HuH-7 (cell line): ENCODE measurements at regions not wholly inside any gene's neighbourhood (a gene's known extent, or its start where the extent isn't known, plus 50 kb on each side); places are given as distances from the start of the nearest gene placed in this dataset.
"Not testable (repeated sequence)": the region's sequence is repeated elsewhere in the genome, so short reads cannot be mapped to it uniquely, and the experiment has no call there.

Source experiments
- DNase-seq: peaks from one replicate; pipeline ENCODE4 v3.0.0; 2011; ENCODE audit warnings: low spot score

GRCh38 chr3:147471741-147472140, 62.6 kb downstream of the ZIC1 start:
- DNase-seq: no peak

GRCh38 chr3:147472846-147473245, 63.7 kb downstream of the ZIC1 start:
- no peak for DNase-seq

- no peak for DNase-seq
Observed at GRCh38 chr3:147483145-147483544, 74.0 kb downstream of the ZIC1 start.

GRCh38 chr3:147483578-147483977, 74.4 kb downstream of the ZIC1 start:
- DNase-seq: no peak

DNA sequence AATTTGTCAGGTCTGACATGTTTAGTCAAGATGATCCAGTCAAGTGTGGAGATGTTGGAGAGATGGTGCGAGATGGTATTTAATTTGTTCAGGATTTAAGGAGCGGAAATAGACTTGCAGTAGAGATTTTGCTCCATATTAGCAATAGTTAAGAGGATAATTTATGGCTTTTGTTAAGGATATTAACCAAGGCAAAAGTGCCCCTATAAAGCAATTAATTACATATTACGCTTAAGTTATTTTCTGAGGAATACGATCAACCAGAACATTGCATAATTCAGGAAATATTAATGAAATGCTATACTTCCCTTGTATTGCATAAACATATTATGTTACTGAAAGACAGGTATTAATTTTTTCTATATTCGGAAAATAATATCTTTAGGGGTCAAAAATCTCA, 83.9 kb downstream of the ZIC1 start:
- no peak for DNase-seq

GRCh38 chr3:147493666-147494065, 84.5 kb downstream of the ZIC1 start:
- DNase-seq: no peak

- DNase-seq: no peak
Observed at GRCh38 chr3:147497286-147497685, 88.1 kb downstream of the ZIC1 start.

- DNase-seq: no peak
Observed at GRCh38 chr3:147507638-147508286, 98.6 kb downstream of the ZIC1 start.

GRCh38 chr3:147509448-147509847, 100.3 kb downstream of the ZIC1 start:
- no peak for DNase-seq

- no peak for DNase-seq
Observed at GRCh38 chr3:147513785-147514184, 104.6 kb downstream of the ZIC1 start.

GRCh38 chr3:147514366-147515160, 105.4 kb downstream of the ZIC1 start:
- DNase-seq: no peak

GRCh38 chr3:147518465-147518864, 109.3 kb downstream of the ZIC1 start:
- DNase-seq: no peak

- no peak for DNase-seq
Observed at GRCh38 chr3:147521646-147522045, 112.5 kb downstream of the ZIC1 start.

GRCh38 chr3:147522780-147523179, 113.6 kb downstream of the ZIC1 start:
- not testable (repeated sequence) for DNase-seq

- DNase-seq: no peak
Observed at GRCh38 chr3:147529551-147529950, 120.4 kb downstream of the ZIC1 start.

- no peak for DNase-seq
Observed at GRCh38 chr3:147538034-147538433, 128.9 kb downstream of the ZIC1 start.

- DNase-seq: no peak
Observed at GRCh38 chr3:147540921-147541320, 131.8 kb downstream of the ZIC1 start.

DNA sequence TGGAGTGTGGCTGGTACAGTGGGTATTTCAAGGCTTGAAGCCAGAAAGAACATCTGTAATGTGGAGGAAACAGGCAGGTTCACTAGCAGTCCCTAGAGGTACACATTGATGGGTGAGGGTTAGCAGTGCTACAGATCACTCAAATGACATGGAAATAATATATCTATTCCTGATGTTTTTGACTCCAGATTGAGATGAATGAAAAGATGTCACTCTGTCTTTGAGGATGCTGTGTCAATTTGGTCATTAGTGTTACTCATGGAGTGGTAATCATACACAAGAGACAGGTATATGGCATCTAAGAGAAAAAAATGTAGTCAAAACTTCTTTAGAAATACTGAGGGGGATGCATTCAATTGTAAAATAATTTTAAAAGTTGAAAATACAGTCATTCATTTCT, 135.1 kb downstream of the ZIC1 start:
- no peak for DNase-seq

- DNase-seq: no peak
Observed at GRCh38 chr3:147551491-147551890, 142.3 kb downstream of the ZIC1 start.

DNA sequence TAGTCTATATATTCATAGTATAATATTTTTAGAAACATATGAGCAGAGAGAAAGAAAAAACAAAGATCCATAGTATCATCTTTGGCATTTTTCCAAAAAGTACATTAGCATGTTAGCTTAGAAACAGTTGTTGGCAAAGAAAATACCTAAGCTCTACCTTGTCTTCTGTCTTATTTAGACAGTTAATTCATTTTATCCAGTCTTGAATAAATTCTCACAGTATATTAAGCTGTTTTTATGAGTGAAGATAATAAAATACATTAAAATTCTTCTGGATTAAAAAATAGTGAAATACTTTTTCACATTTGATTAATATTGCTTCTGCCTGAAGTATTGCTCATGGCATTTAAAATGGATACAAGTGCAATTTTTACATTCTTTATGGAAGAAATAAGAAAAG, 145.2 kb downstream of the ZIC1 start:
- no peak for DNase-seq

DNA sequence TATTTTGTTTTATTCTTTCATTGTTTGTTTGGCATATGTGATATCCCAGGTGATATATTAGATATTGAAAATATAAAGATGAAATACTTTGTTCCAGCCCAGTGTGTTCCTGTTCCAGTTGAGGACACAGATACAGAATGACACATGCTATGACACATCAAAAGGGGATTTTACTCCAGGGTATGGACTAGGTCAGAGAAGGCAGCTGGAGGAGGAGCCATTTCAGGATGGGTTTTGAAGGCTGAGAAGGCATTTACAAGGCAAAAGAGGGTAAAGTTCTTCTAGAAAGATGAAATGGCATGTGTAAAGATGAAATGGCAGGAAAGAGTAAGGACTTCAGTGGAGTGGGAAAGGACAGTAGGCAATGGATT, 163.8 kb downstream of the ZIC1 start:
- no peak for DNase-seq

DNA sequence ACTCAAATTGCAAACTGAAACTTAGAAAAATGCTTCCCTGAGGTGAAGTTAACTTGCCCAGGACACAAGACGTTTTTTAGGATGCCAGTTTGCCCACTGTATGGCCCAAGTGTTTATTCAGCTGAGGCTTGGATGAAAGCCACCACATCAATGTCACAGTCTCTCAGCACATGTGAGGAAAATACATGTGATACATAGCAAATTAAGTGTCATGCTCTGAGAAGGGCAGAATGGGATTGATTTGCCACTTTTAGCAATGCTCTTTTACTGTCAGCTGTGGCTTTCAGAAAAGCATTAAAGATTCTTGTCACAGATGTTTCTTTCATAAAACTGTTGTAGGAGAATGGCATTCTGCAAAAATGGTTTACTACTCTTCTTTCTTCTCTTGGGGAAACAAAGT, 165.5 kb downstream of the ZIC1 start:
- DNase-seq: no peak

DNA sequence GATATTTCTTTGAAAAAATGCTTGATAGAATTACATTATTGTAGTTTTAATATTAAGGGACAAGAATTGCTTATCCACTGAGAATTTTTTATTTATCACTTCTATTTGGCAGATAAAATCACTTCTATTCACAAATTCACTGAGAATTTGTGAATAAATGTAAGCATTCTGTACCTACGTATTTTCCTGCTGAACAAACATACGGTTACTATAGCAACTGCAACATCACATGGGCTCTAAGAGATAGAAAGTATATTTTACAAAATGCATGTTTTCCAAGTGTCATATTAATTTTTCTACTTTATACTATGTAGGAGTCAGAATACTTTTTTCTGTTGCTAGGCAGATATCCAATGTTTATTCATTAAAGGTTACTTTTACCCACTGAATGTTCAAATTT, 166.2 kb downstream of the ZIC1 start:
- no peak for DNase-seq

DNA sequence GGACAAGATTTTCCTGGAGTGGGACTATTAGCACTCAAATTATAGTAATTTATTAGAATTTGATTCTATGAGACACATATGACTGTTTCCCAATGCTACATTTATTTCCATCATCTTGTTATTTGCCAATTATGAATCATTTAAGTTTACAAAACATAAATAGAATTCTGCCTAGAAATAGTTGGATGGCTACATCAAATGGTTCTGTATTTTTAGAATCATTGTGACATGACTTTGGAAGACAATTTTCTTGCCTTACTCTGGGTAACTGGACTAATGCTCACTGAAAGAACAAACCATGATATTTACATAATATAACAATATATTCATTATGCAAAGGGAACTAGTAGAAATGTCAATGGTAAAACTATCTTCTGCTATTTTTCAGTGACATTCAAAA, 173.5 kb downstream of the ZIC1 start:
- DNase-seq: no peak
